CD4-positive, alpha-beta T cell treated with Interleukin-15 for 4 hours (primary cell): ENCODE measurements at regions not wholly inside any gene's neighbourhood (a gene's known extent, or its start where the extent isn't known, plus 50 kb on each side); places are given as distances from the start of the nearest gene placed in this dataset.
"Not testable (repeated sequence)": the region's sequence is repeated elsewhere in the genome, so short reads cannot be mapped to it uniquely, and the experiment has no call there.

Source experiments
- DNase-seq: peaks from one replicate; pipeline ENCODE4 v3.0.0-alpha.2; 2020; ENCODE audit warnings: low spot score

DNA sequence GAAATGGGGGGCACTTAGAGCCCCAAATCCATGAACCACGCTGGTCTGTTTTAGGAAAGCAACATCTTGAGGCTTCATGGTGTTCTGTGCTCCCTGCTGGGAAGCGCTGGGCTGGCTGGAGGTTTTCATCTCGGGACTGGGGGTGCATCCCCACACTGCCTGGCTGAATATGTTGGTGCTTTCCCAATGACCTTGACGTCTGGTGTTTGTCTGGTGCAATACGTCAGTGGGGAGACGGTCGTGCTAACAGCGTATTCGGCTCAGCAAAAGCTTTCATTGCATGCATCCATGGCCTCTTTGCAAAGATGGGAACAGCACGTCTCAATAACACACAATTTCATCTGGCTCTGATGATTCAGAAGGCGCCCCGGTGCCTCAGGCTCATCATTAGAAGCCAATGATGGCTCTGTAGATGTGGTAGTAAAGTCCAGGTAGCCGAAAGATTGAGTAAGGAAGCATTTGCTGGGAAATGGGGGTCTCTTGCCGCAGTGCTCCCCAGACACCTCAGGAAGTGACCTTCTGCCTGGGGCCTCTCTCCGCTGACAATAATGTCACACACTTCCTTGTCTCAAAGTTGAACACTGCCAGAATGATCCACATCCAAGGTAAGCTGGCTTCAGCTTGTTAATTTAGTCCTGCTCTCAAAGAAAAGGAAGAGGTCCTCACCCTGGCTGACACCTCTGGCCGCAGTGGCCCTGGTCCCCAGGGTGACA lies 97.7 kb downstream of the ING1 start:
- no peak for DNase-seq

DNA sequence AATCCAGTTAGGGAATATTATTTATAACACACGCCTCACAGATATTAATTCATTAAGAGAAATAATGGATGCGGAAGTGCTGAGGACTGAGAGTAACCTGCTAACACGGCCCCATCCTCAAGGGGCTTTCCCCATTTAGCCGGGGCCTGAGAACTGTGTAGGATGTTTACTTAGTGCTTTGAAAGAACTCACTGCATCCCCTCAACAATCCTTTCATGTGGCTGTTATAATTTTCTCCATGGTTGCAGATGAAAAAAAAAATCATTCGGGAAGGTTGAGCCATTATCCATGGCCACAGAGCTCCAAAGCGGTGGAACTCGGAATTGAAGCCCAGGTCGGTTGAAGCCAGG lies 98.2 kb downstream of the ING1 start:
- no peak for DNase-seq

GRCh38 chr13:110812121-110812868 lies 98.8 kb downstream of the ING1 start:
- DNase-seq: no peak

GRCh38 chr13:110812869-110813645 lies 99.6 kb downstream of the ING1 start:
- DNase-seq: no peak

DNA sequence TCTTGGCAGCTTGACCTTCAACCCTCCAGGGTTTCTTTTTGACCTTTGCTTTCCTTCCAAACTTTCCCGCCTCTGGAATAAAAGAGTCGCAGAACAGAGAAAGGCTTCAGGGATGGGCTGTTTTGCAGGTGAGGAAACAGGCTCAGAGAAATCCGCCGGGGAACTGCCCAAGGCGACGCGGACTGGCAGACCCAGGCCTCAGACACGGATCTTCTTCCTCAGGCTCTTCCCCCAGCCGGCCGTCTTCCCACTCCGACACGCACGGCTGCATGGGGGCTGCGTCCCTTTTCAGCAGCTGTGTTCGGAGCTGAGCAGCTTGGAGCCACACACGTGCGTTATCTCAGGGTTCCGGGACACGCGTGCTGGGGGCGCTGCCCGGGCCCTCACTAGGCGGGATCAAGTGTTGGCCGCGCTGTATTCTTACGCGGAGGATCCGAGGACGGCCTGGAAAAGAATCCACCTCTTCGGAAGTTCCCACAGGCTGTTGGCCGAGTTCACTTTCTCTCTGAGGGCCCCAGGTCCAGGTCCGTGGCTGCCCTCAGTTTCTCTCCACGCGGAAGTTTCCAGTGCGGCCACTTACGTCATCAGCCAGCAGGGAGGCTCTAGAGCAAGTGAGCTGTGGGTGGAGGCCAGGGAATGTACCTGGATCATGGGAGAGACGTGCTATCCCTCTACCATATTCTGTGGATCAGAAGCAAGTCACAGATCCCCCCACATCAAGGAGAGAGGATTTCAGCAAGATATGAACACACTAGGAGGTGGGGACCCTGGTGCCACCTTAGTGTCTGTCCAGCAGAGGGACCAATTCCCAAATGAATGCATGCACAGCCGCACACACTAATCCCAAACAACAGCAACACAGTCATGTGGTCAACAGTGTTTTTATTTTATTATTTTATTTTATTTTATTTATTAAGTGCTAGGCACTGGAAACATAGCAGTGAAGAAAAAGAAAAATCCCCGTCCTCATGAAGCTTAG lies 100.4 kb downstream of the ING1 start:
- DNase-seq: no peak

DNA sequence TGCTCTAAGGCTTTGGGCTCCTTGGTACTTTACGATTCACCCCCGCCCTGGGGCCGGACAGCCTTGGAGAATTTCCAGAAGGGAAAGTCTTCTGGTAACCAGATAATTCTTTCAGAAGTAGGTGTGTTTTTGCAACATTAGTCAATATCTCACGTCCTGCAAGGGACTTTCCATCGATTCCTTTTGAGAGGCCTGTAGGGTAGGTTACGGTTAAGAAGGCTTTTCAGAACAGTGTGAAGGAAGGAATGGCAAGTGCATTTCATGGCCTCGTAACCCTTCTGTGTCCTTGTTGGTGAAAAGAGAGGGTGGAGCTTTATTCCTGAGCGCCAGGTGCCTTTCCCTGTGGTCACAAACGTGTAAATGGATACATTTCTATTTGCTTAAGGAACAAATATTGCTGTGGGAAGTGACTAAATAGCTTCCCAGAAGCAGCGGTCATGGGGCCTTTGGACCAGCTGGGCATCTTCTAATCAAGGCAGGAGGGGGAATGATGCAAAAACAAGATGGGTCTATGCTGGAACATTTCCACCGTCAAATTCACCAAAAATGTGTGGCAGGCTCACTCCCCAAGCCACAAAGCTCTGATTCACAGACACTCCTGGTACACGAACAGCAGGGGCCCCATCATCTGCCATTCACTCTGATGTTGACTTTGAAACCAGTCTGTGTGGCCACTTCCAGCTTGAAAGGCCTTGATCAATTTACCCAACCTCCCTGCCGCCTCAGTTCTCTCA lies 99.2 kb downstream of the ANKRD10 start:
- no peak for DNase-seq

DNA sequence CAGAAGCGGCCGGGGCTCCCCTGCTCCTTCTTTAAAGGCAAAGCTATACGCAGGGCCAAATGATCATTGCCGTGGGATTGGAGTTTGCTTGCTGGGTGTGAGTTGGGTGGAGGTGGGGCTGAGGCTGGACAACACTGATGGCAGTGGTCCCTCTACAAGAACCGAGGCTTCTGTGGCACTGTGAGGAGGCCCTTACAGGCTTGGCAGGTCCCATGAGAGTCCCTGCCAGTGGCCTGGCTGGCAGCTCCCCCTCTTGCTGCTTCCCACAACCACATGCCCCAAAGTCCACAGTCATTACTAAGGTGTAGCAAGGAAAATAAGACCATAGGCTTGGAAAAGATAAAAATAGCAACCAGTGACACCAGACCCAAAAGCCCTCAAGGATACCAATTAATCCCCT lies 98.4 kb downstream of the ANKRD10 start:
- no peak for DNase-seq

DNA sequence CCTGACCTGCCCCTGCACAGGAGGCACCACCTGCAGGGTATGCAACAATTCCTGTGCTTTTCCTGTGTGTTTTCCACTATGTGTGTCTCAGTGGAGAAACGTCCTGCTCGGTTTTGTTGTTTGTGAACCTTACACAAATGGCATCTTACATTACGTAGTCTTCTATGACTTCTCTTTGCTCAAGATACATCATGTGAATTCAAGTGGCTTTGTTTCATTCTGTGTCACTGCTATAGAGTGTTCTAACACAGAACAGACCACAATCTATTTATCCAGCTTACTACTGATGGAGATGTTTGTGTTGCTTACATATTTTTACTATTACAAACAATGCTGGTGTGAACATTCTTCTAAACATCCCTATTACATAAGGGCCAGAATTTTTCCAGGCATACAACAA lies 97.7 kb downstream of the ANKRD10 start:
- DNase-seq: no peak

- no peak for DNase-seq
These were observed 96.1 kb downstream of the ANKRD10 start for GRCh38 chr13:110818747-110819146.

DNA sequence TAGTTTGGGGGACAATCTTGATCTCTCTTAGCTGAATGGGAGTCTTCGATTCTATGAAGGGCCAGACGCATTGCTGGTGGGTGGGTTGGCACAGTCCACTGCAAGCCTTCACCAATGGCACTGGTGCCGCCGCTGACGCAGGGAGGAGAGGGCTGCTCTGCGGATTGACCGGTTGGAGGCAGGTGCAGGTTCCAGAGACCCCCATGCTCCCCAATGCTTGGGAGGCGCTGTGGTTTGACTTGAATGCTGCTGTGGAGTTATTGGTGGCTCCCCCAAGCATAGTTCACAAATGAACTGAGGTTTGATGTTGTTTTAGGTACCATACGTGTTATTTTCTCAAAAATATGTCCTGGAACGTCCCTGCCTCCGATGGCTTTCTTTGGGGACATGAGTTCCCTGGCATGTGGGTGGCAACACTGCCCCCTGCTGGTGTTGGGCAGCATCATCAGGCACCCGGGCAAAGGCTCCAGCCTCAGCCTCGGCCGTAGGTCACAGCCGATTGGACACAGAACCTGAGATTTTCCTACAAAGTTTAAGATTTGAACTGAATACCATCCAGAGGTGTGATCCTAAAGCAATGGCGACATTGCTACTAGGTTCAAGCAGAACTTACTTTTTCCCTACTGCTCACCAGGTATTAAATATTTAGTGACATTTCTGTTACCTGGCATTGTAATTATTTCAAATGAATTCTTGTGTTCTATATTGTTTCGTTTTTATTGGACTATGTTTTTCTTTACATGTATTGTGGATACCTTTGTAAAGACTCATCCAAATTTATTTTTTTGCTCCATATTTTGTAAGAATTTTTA lies 95.5 kb downstream of the ANKRD10 start:
- DNase-seq: peak; percentile 70

- no peak for DNase-seq
These were observed 94.5 kb downstream of the ANKRD10 start for GRCh38 chr13:110820322-110820721.

DNA sequence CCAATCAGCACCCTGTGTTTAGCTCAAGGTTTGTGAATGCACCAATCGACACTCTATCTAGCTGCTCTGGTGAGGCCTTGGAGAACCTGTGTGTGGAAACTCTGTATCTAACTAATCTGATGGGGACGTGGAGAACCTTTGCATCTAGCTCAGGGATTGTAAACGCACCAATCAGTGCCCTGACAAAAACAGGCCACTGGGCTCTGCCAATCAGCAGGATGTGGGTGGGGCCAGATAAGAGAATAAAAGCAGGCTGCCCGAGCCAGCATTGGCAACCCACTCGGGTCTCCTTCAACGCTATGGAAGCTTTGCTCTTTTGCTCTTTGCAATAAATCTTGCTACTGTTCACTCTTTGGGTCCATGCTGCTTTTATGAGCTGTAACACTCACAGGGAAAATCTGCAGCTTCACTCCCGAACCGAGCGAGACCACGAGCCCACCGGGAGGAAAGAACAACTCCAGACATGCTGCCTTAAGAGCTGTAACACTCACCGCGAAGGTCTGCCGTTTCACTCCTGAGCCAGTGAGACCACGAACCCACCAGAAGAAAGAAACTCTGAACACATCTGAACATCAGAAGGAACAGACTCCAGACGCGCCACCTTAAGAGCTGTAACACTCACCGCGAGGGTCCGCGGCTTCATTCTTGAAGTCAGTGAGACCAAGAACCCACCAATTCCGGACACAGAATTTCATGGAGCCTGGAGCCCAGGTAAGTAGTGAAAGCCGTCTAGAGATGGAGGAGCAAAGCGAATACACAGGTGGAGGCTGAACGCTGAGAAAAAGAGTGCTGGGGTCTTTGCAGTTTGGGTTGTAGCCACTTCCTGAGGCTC lies 92.8 kb downstream of the ANKRD10 start:
- DNase-seq: not testable (repeated sequence)

DNA sequence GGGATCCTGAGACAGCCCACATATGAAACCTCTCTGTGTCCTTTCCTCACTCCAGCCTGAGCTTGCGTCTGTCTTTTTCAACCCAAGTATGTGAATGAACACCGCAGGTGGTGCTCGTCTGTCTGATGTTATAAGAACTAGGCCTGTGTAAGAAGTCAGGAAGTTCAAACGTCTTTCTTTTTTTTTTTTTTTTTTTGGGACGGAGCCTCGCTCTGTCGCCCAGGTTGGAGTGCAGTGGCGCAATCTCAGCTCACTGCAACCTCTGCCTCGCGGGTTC lies 92.3 kb downstream of the ANKRD10 start:
- no peak for DNase-seq

DNA sequence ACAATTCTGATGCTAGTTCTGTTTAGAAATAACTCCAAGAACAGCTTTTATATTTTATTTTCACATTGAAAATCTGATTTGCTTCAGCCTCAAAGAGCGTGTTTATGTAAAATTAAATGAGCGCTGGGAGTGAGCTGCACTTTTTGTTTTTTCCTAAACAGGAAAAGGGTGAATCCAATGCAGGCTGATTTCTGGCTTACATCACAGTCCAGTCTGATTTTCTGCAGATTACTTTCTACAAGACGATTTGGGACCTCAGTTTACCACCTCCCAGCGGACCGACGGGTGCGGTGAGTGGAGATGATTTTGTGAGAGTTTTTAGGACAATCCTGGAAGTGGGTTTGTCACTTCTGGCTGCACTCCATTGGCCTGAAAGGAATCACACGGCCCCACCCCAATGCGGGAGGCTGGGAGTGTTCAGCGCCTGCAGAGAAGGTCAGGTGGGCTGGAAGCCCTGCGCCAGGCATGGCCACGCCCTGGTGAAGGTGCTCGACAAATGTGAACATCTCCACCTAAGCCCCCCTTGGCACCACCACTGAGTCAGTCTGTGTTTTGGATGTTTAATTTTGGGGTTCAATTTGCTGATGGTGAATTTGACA lies 90.1 kb downstream of the ANKRD10 start:
- no peak for DNase-seq

DNA sequence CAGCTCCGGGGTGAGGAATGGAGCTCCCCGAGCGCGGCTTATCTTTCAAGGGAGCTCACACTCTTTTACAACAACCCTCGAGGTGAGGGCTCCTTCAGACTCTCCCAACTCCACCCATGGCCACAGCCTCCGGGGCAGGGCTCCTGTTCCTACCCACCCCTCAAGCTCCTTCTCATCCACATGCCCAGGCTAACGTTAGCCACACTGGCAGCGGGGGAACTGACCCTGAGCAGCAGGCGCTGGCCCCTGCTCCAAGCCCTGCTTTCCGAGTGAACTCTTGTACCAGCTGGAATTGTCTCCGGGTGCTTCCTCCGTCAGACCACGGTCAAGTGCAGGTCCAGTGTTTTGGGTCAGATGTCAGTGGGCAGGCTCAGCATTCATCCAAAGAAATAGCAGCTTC lies 89.4 kb downstream of the ANKRD10 start:
- no peak for DNase-seq

GRCh38 chr13:110826101-110826500 lies 88.8 kb downstream of the ANKRD10 start:
- DNase-seq: no peak

DNA sequence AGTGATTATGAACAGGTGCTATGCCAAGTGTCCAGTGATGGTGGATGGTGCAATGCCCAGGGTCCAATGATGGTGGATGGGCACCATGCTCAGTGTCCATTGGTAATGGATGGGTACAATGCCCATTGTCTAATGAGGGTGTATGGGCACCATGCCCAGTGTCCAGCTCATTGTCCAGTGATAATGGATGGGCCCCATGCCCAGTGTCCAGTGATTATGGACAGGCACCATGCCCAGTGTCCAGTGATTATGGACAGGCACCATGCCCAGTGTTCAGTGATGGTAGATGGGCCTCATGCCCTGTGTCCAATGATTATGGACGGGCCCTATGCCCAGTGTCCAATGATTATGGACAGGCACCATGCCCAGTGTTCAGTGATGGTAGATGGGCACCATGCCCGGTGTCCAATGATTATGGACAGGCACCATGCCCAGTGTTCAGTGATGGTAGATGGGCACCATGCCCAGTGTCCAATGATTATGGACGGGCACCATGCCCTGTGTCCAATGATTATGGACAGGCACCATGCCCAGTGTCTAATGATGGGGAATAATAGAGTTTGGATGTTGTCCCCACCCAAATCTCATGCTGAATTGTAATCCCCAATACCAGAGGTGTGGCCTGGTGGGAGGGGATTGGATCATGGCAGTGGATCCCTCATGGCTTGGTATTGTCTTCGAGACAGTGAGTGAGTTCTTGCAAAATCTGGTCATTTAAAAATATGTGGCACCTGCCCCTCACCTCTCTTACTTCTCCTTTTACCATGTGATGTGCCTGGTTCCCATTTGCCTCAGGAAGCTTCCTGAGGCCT lies 87.8 kb downstream of the ANKRD10 start:
- DNase-seq: no peak
